Occipital lobe (tissue), 1 donor: ENCODE measurements at regions not wholly inside any gene's neighbourhood (a gene's known extent, or its start where the extent isn't known, plus 50 kb on each side); places are given as distances from the start of the nearest gene placed in this dataset.
A peak's percentile ranks its signal among the peaks of the same experiment; 100 is the strongest.
"Not testable (repeated sequence)": the region's sequence is repeated elsewhere in the genome, so short reads cannot be mapped to it uniquely, and the experiment has no call there.

ENCODE experiments used
- DNase-seq: peaks from one replicate; lab custom pipeline; 2025; lab: John Stamatoyannopoulos, UW

DNA sequence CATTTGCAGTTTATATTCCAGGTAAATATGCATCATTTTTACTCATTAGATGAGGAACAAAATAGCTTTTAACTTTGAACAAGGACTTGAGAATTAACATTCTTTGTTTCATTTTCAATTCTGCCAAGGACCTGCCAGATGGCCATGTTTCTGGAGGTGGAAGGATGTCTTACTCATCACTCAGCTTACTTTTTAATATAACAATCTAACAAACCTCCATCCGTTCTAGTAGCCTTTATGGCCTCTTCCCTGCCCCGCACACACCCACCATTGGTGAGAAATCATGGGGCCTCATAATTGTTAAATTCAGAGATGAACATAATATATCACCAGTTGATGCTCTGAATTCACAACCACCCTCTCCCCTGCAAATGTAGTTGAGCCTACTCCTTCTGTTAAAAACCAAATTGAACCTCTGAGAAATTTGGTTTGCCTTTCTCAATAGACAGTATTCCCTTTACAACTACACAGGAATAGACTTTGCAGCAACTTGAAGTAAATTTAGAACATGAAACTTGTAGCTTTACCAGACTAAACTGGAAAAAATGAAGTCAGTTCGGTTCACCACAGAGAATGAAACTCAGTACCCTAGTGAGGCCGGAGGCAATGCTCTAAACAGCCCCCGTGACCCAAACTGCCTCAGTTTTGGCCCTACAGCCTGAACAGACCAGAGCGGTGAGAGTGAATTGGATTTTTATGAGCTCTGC is 50.1 kb upstream of the ACSL4 start:
- no peak for DNase-seq

GRCh38 chrX:109783701-109784079 is 50.6 kb upstream of the ACSL4 start:
- DNase-seq: no peak

- no peak for DNase-seq
These were observed 52.0 kb upstream of the ACSL4 start for GRCh38 chrX:109785053-109785452.

DNA sequence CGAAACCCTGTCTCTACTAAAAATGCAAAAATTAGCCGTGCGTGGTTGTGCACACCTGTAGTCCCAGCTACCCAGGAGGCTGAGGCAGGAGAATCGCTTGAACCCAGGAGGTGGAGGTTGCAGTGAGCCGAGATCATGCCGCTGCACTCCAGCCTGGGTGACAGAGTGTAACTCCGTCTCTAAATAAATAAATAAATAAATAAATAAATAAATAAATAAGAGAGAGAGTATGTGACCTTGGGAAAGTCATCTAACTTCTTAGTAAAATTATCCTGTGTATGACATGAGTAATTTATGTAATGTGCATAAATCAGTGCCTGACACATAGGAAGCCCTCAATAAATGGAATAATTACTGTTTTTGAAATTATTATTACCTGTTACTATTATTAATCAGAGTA is 57.5 kb upstream of the ACSL4 start:
- not testable (repeated sequence) for DNase-seq

DNA sequence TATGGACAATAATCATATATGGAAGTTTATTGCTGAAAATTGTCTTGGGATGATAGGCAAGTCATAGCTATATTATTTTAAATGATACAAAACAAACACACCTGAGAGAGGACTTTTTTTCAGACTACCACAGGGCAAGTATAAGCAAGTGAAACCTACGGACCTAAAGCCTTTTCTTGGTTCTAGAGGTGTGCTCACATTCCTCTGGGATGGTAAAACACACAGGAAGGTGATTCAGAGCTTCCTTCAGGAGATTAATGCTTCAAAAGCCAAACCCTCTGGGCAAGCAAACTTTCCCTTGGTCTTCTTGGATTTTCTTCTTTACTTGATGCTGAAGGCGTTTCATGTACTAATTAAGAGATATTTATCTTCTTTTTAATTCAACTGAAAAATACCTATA is 60.1 kb upstream of the ACSL4 start:
- DNase-seq: no peak

DNA sequence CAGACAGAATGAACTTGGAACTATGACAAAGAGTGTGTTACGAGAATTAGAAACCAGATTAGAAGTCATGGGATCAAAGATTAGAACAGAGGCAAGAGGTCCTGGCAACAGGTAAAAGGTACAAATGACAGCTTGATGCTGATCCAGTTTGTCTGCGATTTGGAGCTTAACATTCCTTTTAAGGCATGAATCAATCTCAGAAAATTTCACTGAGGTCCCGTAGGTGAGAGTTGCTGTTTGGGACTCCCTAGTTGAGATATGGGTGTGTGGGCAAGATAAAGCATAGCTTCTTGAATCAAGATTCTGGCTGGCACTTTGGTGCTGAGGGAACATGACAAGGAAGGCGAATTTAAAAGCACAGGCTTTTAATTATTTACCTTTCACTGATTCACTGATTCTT is 62.6 kb upstream of the ACSL4 start:
- no peak for DNase-seq

- no peak for DNase-seq
These were observed 64.4 kb upstream of the ACSL4 start for GRCh38 chrX:109797311-109797975.

DNA sequence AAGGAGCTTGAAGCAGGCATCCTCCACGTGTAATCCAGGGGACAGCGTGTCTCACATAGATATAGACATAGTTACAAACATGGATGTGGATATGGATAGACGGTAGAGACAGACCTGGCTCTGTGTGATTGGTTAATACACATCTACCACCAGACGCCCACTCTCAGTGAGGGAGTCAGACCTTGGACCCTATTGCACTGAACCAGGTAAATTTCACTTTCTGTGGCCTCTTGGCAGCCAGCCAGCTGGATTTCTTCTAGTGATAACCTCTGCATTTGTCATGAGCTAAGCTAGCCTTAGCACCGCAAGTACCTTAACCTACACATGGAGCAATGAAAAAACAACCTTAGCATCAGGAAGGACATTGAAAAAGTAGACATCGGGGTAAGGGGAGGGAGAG is 79.2 kb upstream of the ACSL4 start:
- no peak for DNase-seq

GRCh38 chrX:109813236-109813635 is 80.2 kb upstream of the ACSL4 start:
- no peak for DNase-seq

GRCh38 chrX:109818976-109819375 is 85.9 kb upstream of the ACSL4 start:
- no peak for DNase-seq

GRCh38 chrX:109822861-109823260 is 89.8 kb upstream of the ACSL4 start:
- DNase-seq: no peak

DNA sequence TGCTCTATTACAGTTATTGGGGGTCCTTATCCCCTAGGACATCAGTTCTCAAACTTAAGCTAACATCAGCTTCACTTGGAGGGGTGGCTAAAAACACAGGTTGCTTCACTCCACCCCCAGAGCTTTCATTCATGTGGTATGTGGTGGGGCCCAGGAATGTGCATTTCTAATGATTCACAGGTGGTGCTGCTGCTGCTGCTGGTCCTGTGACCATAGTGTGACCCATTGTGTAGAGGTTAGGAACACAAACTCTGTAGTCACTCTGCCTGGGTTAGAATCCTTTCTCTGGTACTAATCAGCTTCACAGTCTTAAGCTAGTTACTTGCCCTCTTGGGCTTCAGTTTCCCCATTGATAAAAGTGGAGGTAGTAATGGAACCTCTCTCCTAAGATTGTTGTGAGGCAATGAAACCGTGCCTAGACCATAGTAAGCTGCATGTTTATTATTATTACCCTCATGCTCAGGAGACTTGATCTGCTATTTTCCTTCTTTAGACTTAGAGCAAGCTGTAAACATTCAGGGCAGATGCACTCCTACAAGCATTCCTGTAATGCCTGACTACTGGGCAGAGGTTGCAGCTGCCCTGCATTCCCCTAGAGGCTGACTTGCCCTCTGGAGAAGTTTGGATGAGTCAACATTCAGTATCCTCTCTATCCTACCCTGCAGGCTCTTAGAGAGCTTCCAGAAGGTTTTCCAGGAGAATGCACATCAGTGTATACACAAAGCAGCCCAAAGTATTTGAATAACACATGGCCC is 94.1 kb upstream of the ACSL4 start:
- no peak for DNase-seq

DNA sequence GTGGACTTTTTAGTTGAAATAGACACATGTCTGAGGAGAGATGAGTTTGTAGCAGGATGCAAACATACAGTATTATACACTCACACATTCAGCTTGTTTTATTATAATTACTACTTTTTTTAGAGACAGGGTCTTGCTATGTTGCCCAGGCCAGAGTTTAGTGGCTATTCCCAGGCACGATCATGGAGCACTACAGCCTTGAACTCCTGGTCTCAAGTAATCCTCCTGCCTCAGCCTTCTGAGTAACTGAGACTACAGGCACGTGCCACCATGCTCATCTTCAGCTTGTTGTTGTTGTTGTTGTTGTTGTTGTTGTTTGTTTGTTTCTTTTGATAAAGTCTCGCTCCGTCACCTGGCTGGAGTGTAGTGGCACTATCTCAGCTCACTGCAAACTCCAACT is 94.7 kb upstream of the ACSL4 start:
- DNase-seq: no peak

GRCh38 chrX:109830157-109830703 is 97.2 kb upstream of the ACSL4 start:
- no peak for DNase-seq

GRCh38 chrX:109830704-109831206 is 97.7 kb upstream of the ACSL4 start:
- no peak for DNase-seq

DNA sequence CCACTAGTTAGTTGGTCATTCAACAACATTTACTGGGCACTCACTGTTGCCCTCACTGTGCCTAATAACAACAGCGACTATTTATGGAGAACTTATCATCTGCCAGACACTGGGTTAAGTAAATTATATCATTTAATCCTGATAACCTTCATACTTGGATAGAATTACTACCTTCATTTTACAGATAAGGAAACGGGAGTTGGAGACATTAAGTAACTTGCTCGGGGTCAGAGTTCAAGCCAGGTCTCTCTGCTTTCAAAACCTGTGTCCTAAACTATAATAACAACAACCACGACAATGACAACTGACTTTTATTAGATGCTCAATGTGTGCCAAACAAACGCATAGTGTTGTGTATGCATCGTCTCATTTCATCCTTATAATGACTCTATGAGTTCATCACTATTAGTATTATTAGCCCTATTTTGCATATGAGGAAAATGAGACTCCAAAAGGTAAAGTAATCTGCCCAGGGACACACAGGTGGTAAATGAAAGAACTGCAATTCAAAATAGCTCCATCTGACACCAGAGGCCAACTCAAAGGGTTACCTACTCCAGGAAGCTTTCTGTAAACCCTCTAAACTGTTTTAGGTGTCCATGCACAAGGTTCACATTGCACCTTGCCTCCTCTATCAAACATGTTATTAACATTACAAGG is 98.4 kb upstream of the ACSL4 start:
- no peak for DNase-seq

GRCh38 chrX:109839694-109840567 is 106.9 kb upstream of the ACSL4 start:
- DNase-seq: no peak

DNA sequence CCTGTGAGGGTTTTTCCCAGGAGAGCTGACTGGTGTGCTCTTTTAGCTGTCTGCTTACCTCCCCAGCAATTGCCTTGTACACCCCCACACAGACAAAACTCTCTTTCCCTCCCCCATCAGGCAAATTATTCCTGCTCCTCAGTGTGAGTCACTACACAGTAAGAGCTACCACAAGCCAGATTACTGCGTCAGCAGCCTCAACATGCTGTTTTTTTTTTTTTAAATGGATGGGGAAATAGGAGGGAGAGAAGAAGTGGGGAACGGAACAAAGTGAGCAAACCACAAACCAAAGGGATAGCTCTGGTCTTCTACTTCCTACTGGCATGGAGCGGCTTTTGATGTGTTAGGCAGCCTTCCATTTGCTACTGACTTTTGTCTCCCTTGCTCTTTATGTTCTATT is 107.5 kb upstream of the ACSL4 start:
- peak; percentile 3 for DNase-seq

- DNase-seq: no peak
These were observed 108.2 kb upstream of the ACSL4 start for GRCh38 chrX:109841257-109841656.

DNA sequence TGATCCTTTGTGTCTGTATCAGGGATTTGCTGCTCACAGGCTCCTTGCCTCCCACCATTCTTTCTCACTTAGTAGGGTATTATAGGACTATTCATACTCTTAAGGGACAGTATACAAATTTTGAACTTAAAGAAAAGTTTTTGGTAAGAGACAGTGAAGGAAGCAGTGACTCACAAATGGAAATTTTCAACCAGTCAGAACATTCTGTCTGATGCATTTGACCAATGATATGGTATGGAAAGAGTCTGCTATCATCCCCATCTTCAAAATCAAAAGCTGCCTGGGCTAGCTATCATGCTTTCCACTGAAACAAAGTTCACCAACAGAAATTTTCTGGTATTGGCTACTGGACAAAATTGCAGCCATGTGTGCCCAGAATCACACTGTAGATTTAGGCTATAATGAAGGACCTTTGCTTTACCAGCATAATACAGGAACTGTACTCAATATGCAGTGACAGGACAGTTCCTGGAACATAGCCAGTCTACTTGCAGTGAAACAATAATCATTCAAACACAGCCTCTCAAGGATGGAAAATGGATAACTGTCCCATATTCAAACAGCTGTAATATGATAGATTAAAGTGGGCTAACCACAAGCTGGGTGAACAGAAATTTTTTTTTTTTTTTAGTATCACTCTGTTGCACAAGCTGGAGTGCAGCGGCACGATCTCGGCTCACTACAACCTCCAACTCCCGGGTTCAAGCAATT is 109.0 kb upstream of the ACSL4 start:
- no peak for DNase-seq
